Parathyroid adenoma (tissue), 2 donors: ENCODE measurements at regions not wholly inside any gene's neighbourhood (a gene's known extent, or its start where the extent isn't known, plus 50 kb on each side); places are given as distances from the start of the nearest gene placed in this dataset.

Source experiments
- H2AFZ ChIP-seq: fragments of 300-600 bp; sonication (generic); one replicate; pipeline ENCODE4 v1.7.0; 2017; ENCODE audit warnings: antibody characterized with exemption, mild to moderate bottlenecking
- H3K27ac ChIP-seq: fragments of 300-600 bp; sonication (generic); one replicate; pipeline ENCODE4 v1.7.0; 2017
- H3K27me3 ChIP-seq: fragments of 300-600 bp; sonication (generic); one replicate; pipeline ENCODE4 v1.7.0; 2017; ENCODE audit warnings: low read length; ENCODE audit not compliant: control insufficient read depth, insufficient read depth
- H3K36me3 ChIP-seq: fragments of 300-600 bp; sonication (generic); one replicate; pipeline ENCODE4 v1.7.0; 2017; ENCODE audit warnings: low read length; ENCODE audit not compliant: control insufficient read depth, insufficient read depth
- H3K4me1 ChIP-seq: fragments of 300-600 bp; sonication (generic); one replicate; pipeline ENCODE4 v1.7.0; 2017; ENCODE audit warnings: control low read depth
- H3K4me2 ChIP-seq: fragments of 300-600 bp; sonication (generic); one replicate; pipeline ENCODE4 v1.7.0; 2017; ENCODE audit warnings: low read length
- H3K4me3 ChIP-seq: fragments of 300-600 bp; sonication (generic); one replicate; pipeline ENCODE4 v1.7.0; 2017; ENCODE audit warnings: low read depth, low read length
- H3K79me2 ChIP-seq: fragments of 300-600 bp; sonication (generic); one replicate; pipeline ENCODE4 v1.7.0; 2017; ENCODE audit warnings: control low read depth
- H3K9ac ChIP-seq: fragments of 300-600 bp; sonication (generic); one replicate; pipeline ENCODE4 v1.7.0; 2017; ENCODE audit warnings: mild to moderate bottlenecking
- H3K9me3 ChIP-seq: fragments of 300-600 bp; sonication (generic); one replicate; pipeline ENCODE4 v1.7.0; 2017; ENCODE audit warnings: low read length; ENCODE audit not compliant: control insufficient read depth
- CTCF ChIP-seq: fragments of 300-600 bp; sonication (generic); IDR thresholded peaks from one replicate; pipeline ENCODE4 v1.7.0; 2017; ENCODE audit warnings: antibody characterized with exemption, mild to moderate bottlenecking
- donor health status: primary hyperparathyroidism.

- Histone ChIP-seq H3K4me1 (no peaks in the 10 kb centered on the region), H3K36me3 (no peaks in the 10 kb centered on the region), H3K27ac (no peak overlapping the region), H3K9ac (no peak overlapping the region), H3K27me3 (no peaks in the 10 kb centered on the region), H3K4me3 (no peak overlapping the region), H3K9me3 (no peaks in the 10 kb centered on the region), H3K4me2 (no peak overlapping the region), H2AFZ (no peak overlapping the region), H3K79me2 (no peaks in the 10 kb centered on the region)
- no peak for TF ChIP-seq CTCF
These were observed 77.0 kb downstream of the HTR5A start for GRCh38 chr7:155147172-155147571.

GRCh38 chr7:155147624-155148023 lies 77.5 kb downstream of the HTR5A start:
- Histone ChIP-seq H3K36me3 (no peaks in the 10 kb centered on the region), H3K9ac (no peak overlapping the region), H3K27ac (no peak overlapping the region), H3K9me3 (no peaks in the 10 kb centered on the region), H3K4me1 (no peaks in the 10 kb centered on the region), H3K27me3 (no peaks in the 10 kb centered on the region), H3K79me2 (no peaks in the 10 kb centered on the region), H3K4me2 (no peak overlapping the region), H2AFZ (no peak overlapping the region), H3K4me3 (no peak overlapping the region)
- TF ChIP-seq CTCF = no peak

- H3K27me3 ChIP-seq = no peaks in the 10 kb centered on the region
- H3K27ac ChIP-seq = no peak overlapping the region
- no peaks in the 10 kb centered on the region for H3K4me1 ChIP-seq
- no peak overlapping the region for H3K4me3 ChIP-seq
- H3K79me2 ChIP-seq = no peaks in the 10 kb centered on the region
- H3K4me2 ChIP-seq = no peak overlapping the region
- H2AFZ ChIP-seq = no peak overlapping the region
- H3K36me3 ChIP-seq = no peaks in the 10 kb centered on the region
- no peak overlapping the region for H3K9ac ChIP-seq
- TF ChIP-seq CTCF = no peak
- H3K9me3 ChIP-seq = no peaks in the 10 kb centered on the region
These were observed 83.6 kb downstream of the HTR5A start for GRCh38 chr7:155153676-155154075.

GRCh38 chr7:155154586-155154985 lies 84.5 kb downstream of the HTR5A start:
- Histone ChIP-seq H3K4me1 (no peaks in the 10 kb centered on the region), H3K79me2 (no peaks in the 10 kb centered on the region), H3K27ac (no peak overlapping the region), H2AFZ (no peak overlapping the region), H3K9me3 (no peaks in the 10 kb centered on the region), H3K9ac (no peak overlapping the region), H3K36me3 (no peaks in the 10 kb centered on the region), H3K27me3 (no peaks in the 10 kb centered on the region), H3K4me3 (no peak overlapping the region), H3K4me2 (no peak overlapping the region)
- TF ChIP-seq CTCF = no peak

- Histone ChIP-seq H3K4me3 (no peak overlapping the region), H3K9ac (no peak overlapping the region), H3K4me2 (no peak overlapping the region), H3K4me1 (peaks cover 7% of the 10 kb centered on the region), H3K79me2 (no peaks in the 10 kb centered on the region), H3K27ac (no peak overlapping the region), H3K36me3 (no peaks in the 10 kb centered on the region), H3K27me3 (no peaks in the 10 kb centered on the region), H3K9me3 (no peaks in the 10 kb centered on the region), H2AFZ (no peak overlapping the region)
- TF ChIP-seq CTCF = no peak
These were observed 91.6 kb downstream of the HTR5A start for GRCh38 chr7:155161690-155162089.
